ENCODE measurements at regions not wholly inside any gene's neighbourhood (a gene's known extent, or its start where the extent isn't known, plus 50 kb on each side); places are given as distances from the start of the nearest gene placed in this dataset.
"Not testable (repeated sequence)": the region's sequence is repeated elsewhere in the genome, so short reads cannot be mapped to it uniquely, and the experiment has no call there.

DNA sequence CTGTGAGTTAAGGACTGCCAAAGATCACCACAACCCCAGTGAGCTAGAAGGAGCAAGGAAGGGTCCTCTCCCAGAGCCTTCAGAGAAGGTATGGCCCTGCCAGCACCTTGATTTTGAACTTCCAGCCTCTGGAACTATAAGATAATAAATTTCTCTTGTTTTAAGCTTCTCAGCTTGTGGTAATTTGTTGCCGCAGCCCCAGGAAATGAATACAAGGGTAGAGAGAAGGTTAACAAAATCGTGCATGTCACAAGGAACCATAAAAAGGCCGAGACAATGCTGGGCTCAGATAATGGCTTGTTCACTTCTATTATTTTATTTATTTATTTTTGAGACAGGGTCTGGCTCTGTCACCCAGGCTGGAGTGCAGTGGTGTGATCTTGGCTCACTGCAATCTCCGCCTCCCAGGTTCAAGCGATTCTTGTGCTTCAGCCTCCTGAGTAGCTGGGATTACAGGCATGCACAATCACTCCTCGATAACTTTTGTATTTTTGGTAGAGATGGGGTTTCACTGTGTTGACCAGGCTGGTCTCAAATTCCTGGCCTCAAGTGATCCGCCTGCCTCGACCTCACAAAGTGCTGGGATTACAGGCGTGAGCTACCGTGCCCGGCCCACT is 71.5 kb downstream of the WSB1 start:
- DNase-seq, result not testable (repeated sequence)

DNA sequence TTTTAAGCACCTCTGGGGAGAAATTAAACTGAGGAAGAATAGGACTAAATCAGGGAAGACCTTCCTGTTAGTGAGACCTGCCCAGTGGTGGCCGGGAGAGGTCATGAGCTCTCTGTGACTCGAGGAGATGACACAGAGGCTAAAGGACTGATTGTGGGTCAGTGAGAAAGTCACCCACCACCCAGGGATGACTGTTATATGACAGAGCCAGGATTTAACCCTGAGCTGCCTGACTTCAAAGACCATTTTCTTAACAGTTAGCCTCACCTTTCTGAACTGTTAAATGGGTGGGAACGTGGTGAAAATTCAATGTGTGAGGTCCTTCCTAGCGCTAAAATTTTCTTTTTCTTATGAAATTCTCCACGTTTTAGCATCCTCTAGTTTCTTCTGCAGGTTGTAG is 72.5 kb downstream of the WSB1 start:
- DNase-seq, result no peak

DNA sequence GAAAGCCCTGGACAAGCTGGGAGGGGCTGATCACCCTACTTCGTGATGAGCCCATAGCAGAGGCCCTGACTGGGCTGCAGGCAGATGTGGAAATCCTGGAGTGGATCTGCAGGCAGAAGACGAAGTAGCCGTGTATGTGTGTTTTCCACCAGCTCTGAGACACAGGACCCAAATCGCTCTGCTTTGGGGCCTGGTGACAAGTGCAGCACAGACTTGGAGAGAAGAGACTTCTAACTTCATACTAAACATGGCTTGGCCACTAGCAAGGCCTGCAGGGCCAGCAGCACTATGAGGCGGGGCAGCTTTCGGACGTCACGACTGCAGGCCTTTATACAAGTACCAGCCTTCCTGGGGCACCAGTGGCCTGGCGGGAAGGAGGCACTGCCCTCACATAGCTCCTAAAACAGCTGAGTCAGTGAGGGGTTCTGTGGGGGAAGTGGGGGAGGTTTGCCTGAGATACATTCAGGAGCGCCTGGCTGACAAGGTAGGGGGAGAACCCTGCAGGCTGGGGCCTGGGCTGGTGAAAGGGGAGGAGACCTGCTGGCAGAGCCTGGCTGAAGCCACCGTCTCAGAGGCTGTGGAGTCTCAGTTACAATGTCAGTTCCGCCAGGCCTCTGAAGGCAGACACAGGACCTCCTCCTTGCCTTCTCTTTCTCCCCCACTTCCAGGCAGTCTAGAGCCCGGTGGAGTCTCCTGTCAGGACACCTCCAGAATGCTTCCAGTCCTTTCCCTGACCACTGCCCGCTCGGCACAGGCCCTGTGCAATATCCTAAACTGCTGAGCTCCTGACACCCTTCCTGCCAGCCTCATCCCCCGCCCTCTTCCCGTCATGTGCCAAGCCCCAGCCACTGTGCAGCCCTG is 73.4 kb downstream of the WSB1 start:
- DNase-seq, result peak; percentile 12

DNA sequence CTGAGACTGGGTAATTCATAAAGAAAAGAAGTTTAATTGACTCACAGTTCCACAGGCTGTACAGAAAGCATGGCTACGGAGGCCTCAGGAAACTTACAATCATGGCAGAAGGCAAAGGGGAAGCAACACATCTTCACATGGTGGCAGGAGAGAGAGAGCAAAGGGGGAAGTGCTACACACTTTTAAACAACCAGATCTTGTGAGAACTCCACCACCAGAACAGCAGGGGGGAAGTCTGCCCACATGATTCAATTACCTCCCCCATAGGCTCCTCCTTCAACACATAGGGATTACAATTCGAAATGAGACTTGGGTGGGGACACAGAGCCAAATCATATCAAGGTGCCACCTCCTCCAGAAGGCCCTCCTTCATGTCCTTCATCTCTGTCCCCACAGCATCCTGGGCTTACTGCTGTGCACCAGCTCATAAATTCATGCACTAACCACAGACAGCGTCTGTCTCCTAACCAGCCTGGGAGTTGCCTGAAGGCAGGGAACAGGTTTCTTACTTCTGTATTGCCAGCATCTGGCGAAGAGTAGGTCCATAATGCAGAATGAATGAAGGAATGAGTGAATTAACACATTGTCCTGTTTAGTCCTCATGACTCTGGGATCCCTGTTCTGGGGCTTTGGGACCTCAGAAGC is 74.4 kb downstream of the WSB1 start:
- no peak for DNase-seq

DNA sequence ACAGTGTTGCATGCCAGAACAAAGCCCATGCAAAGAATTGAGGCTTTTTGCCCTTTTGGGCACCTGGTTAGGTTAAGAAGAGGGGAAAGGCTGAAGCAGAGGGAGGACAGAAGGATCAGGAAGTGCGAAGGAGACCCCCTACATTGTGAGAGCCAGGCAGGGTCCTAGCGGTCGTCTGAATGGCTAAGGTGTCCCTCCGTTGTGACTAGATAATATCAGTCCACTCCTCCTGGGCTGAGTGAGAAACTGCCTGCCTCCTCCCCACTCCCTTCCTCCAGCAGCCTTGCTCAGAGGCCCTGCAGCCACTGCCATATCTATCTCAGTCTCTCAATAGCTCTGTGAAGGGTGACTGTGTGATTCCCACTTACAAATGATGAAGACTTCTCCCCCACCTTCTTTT is 75.1 kb downstream of the WSB1 start:
- DNase-seq, result no peak

DNA sequence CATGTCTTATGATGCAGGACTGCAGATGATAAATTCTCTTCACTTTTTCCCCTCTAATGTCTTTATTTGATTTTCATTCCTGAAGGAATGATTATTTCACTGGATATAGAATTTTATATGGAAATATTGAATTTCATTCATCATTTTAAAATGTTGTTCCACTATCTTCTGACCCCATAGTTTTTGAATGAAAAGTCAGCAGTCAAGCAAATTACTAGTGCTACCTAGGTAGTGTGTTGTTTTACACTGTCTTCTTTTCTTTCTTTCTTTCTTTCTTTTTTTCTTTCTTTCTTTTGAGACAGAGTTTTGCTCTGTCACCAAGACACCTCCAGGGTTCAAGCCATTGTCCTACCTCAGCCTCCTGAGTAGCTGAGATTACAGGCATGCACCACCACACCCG is 76.9 kb downstream of the WSB1 start:
- no peak for DNase-seq

DNA sequence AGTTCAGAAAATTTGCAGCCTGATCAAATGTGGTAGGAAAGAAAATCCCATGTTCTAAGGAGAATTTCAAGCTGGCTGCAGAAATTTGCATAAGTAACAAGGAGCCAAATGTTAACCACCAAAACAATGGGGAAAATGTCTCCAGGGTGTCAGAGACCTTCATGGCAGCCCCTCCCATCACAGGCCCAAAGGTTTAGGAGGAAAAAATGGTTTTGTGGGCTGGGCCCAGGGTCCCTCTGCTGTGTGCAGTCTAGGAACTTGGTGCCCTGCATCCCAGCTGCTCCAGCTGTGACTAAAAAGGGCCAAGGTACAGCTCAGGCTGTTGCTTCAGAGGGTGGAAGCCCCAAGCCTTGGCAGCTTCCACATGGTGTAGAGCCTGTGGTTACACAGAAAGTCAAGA is 79.8 kb downstream of the WSB1 start:
- not testable (repeated sequence) for DNase-seq

DNA sequence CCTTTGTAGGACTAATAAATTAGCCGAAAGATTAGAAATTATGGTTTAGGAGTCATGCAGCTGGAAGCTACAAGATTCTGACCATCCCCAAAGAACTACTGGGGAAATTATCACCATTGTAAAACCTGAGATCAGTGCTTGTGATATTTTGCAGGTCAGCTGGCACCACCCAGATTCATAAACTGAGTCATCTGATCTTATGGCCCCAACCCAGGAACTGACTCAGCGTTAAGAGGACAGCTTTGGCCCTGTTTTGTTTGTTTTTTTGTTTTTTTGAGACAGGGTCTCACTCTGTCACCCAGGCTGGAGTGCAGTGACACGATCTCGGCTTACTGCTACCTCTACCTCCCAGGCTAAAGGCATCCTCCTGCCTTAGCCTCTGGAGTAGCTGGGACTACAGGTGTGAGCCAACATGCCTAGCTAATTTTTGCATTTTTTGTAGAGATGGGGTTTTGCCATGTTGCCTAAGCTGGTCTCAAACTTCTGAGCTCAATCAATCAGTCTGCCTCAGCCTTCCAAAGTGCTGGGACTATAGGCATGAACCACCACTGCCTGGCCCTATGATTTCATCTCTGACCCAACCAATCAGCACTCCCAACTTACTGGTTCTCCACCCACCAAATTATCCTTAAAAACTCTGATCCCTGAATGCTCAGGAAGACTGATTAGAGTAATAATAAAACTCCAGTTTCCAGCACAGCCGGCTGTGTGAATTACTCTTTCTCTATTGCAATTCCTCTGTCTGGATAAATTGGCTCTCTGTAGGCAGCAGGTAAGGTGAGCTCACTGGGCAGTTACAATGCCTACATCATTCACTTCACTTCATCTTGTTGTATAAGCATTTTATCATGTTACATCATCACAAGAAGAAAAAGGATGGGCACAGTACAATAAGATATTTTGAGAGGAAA is 79.4 kb upstream of the KSR1 start:
- DNase-seq, result no peak

DNA sequence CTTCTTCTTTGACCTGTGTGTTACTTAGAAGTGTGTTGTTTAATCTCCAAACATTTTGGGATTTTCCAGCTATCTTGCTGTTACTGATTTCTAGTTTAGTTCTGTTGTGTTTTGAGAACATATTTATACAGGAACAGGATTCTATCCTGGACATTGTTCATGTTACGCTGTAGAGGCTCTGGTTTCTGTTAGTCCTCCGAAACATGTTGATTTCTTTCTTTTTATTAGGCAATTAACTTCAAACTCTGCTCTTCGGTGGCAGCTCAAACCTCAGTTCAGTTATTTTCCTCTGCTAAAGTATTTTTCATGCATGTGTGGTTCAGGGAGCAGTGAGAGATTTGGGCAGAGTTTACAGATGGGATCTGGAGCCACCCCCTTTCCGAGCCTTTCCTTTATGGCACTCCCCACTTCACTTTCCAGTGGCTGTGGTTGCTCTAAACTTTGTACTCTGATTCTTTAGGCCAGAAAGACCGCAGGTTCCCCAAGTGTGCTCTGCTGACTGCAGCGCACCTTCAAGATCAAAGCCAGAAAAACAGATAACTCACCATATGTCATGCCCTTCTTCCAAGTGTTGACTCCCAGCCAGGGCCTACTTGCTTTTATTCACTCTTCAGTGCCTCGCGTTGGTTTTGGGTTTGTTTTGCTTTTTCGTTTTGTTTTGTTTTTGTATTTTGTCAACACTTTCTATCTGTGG is 77.6 kb upstream of the KSR1 start:
- no peak for DNase-seq

DNA sequence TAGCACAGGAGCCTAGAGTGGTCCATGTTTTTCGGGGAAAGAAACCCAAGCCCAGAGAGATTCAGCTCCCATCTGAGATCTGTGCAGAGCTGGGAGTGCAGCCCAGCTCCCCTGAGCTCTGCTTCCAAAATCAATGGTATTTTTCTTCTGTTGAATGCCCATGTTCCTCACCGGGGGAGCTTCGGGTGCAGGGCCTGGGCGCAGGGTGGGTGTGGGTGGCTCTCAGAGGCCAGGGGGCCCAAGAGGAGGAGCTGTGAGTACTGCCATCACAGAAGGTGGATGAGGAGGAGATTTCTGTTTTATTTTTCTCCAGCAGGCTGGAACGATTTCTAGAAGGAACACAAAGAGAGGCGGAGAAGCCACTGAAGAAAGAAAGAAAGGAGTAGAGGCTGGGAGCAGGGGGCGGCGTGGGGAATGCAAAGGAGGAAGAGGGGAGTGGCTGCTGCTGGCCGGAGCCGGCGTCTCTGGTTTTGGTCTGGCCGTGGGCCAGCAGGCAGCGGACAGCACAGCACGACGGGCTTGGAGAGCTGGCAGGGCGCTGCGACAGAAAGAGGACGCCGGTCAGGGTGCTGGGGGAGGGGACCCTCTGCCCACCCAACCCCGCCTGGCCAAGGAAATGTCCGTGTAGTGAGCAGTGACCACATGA is 76.2 kb upstream of the KSR1 start:
- no peak for DNase-seq

DNA sequence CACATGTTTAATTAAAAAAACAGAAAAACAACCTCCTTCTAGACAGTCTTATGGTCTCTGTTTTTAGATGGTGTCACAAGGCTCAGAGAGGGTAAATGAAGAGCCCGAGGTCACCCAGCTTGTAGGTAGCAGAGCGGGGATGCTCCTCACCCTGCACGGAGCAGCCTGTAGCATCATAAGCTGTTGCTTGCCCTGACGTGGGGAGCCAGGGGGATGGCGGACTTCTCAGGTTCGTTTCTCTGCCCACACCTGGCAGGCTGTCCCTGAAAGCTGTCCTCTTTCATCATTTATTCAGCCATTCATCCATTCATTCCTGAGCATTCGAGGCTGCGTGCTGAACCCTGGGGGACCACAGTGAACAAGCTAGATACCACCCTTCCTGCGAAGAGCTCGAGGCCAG is 75.7 kb upstream of the KSR1 start:
- DNase-seq, result no peak

DNA sequence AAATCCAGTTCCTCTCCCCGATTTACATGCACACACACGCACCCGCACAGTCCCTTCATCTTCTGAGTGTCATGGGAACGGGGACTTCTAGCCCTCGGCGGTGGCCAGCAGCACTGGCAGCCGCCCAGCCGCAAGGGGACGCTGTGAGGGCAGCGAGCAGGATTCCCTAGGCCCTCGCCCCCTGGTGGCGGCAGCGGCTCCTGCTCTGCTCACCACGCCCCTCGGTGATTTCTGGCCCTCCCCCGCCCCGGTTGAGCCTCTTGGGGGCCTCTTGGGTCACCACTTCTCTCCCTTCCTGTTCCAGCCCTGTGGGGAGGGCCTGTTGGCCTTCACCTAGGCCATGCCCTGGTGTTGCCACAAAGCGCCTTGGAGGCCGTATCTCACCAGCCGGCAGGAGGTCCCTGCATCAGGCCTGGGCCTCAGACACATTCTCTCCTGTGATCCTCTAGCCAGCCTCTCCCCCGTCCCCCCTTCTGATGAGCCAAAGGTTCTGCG is 75.2 kb upstream of the KSR1 start:
- DNase-seq, result peak; percentile 23

DNA sequence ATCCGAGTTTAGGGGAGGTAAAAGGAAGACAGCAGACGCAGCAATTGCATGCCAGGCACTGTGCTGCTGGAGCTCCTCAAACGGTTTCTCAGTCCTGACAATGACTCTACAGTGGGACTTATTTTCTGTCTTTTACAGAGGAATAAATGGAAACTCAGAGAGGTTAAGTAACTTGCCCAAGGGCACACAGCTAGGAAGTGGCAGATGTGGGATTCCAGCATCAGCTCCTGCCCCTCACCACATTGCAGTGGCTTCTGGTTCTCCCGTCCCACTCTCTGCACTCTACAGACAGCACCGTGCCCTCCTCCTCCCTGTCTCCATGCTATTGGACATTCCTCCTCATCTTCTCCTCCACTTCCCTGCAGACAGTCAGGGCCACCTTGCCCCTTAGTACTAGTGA is 74.2 kb upstream of the KSR1 start:
- no peak for DNase-seq

DNA sequence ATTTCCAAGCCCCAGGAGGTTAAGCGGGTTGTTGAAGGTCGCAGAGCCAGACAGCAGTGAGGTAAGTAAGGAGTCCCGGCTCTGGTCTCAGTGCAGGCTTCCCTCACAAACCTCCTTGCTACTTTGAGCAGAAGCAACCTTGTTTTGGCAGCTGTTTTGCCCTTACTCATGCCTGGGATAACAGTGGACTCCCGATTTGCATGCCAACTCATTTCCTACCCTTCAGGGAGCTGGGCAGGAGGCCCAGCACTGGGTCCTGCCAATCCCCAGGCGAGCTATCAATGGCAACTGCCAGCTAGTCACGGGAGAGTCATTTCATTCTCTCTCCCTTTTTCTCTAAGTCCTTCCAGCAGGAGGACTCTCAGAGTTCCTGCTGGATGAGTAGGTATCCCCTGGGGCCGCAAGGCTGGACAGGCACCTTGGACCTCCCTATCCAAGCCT is 72.0 kb upstream of the KSR1 start:
- no peak for DNase-seq

DNA sequence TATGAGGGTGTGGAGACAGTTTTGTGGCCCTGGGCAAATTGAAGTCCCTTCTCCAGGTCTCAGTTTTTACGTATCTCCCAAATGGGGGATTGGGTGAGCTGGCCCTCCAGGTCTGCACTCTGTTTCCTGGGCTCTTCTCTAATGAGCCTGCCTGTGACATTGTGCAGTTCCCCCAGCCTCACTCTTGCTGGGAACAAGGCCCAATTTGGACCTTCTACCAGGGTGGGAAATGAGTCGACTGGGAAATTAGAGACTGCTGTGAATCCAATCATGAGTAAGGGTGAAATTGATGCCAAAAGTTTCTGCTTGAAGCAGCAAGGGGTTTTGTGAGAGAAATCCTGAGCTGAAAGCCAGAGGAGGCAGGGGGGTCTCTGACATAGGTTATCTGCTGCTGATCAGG is 71.5 kb upstream of the KSR1 start:
- DNase-seq, result no peak

DNA sequence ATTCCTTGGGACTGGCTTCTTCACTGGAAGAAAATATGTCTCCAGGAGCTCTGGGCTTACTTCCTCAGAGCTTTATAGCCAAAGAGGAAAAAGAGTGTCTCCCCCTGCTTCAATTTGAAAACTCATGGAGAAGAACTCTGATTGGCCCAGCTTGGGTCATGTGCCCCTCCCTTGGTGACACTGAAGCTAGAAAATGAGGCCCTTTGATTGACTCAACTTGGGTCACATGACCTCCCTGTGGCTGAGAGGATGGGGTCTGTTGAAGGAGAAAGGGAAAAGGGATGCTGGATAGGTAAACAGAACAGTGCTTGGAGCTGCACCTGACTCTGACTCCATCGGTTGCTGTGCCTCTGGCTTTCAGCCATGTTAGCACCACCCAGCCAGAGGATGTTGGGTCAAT is 70.6 kb upstream of the KSR1 start:
- no peak for DNase-seq

DNA sequence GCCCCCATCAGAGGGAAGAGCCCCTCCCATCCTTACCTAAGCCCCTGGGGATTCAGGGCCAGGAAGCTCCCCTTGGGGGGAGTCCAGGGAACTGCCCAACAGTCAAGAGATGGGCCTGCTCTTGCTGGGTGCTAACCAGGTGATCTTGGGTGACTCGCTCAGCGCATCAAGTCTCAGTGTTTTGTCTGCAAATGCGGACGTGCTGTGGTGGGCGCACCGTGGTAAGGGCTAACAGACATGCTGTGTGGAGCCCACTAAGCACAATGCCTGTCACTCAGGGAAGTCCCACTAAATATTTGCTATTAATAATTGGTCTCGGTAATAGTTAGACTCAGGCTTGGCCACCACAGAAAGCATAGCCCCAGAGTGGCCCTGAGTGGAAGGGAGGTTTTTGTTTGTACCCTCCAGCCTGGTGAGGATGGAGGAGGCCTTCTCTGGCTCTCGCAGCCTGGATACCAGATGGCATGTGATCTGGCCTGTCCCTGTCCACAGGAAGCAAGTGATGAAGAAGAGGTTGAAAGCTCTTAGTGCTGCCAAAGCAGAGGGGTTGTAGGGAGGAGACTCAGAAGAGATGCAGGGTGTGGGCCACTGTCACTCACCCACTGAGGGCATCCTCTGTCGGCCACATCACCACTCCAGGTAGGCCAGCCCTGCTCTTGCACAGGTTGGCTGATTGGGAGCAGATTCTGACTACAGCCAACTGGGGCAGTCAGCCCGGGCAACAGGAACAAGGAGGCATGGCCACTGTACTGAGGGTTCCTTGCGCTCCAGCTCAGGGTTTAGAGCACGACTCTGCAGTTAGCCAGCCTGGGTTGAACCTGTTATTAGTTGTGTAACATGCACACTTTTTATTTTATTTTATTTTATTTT is 69.8 kb upstream of the KSR1 start:
- no peak for DNase-seq

DNA sequence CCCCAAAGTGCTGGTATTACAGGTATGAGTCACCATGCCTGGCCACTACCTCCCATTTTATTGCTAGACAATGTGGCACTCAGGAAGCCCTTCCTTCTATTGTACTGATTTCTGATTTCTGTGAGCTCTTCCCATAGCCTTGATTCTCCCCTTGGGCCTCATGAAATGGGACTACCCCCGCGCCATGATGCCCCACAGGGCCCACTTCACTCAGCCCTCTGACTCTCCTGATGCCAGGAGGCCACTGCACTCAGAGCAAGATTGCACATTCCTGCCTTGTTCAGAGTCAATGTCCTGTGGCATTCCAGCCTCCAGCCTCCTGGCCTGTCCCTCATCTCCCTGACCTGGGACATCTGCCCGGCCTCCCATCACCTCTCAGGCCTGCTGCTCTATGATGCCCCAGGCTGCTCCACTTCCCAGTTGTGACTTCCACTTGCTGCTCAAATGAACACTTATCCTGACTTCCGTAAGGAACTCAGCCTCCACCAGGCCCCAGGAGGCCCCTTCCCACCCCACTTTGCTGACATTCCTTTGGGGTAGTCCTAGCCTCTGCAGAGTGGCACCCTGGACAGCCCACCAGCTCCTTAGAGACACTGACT is 66.6 kb upstream of the KSR1 start:
- DNase-seq, result no peak

DNA sequence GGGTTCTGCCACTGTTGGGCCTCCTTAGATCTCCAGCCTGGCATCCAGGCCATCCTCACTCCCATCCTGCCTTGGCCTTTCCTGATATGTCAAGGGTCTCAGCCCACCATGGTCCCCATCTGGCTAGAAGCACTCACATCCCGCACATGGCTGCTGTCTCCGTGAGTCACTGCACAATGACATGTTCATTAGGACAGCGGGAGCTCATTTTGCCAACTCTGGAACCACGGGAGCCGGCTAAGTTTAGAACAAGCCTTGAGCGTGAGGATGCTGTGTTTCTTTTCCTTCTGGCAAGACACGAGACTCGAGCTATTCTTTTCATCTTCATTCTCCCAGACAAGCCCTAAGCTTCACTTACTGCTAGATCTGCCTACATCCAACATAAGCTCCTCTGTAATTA is 65.7 kb upstream of the KSR1 start:
- no peak for DNase-seq

DNA sequence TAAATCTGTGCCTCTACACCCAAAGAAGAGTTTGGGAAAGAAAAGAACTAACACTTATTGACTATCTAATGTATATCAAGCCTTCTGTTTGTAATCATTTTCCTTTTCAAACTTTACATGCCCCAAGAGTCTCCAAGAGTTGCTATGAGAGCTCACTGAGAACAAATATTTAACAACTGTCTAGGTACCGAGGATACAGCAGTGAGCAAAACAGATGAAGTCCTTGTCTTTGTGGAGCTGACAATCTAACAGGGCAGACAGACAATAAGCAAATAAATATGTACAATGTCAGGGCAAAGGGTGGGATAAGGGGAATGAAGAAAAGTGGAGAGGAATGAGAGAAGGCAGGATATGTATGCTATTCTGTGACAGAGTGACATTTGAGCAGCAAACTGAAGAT is 64.8 kb upstream of the KSR1 start:
- DNase-seq, result no peak

All from GDM1 (cell line).